ENCODE measurements at regions not wholly inside any gene's neighbourhood (a gene's known extent, or its start where the extent isn't known, plus 50 kb on each side); places are given as distances from the start of the nearest gene placed in this dataset.

- TF ChIP-seq FOSL1 (IDR thresholded peaks at IDR 0.05; ENCODE audit: low read depth), result no peak
- TF ChIP-seq ZFX (IDR thresholded peaks at IDR 0.05), result no peak
- TF ChIP-seq EZH2phosphoT487 (IDR thresholded peaks at IDR 0.05; ENCODE audit: borderline replicate concordance), result no peak
- TF ChIP-seq ZNF274 (IDR thresholded peaks at IDR 0.05; ENCODE audit: low read depth, low read length), result no peak
- TF ChIP-seq POLR2AphosphoS5 (IDR thresholded peaks at IDR 0.05; ENCODE audit: low read depth, low read length), result no peak
- no peak for TF ChIP-seq YY1 (IDR thresholded peaks at IDR 0.05; ENCODE audit: extremely low read depth, insufficient replicate concordance, low read depth, low read length)
- TF ChIP-seq RAD21 (IDR thresholded peaks at IDR 0.05; ENCODE audit: low read depth), result no peak
- TF ChIP-seq, protein P1, sequence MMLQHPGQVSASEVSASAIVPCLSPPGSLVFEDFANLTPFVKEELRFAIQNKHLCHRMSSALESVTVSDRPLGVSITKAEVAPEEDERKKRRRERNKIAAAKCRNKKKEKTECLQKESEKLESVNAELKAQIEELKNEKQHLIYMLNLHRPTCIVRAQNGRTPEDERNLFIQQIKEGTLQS (IDR thresholded peaks at IDR 0.05), result no peak
- DNase-seq (ENCODE audit: low read depth, low spot score), result no peak
- Histone ChIP-seq H3K9me2 (ENCODE audit: insufficient read depth) (no peaks in the 10 kb centered on the region), H3K27me3 (ENCODE audit: insufficient read depth, low read length) (no peaks in the 10 kb centered on the region), H2AFZ (ENCODE audit: low read depth, low read length, poor library complexity, severe bottlenecking) (no peak overlapping the region), H3K36me3 (ENCODE audit: control insufficient read depth in 1 of 2, insufficient read depth in 2 of 2, low read length in 2 of 2) (no peaks in the 10 kb centered on the region), H3K4me3 (replicated peaks in 1 of 2; ENCODE audit: low read depth in 1 of 2, low read length in 2 of 2) (no peak overlapping the region), H3K9ac (ENCODE audit: low read length) (no peak overlapping the region), H3K27ac (ENCODE audit: low read depth, low read length) (no peak overlapping the region), H4K20me1 (ENCODE audit: insufficient read depth) (no peaks in the 10 kb centered on the region), H3K4me2 (ENCODE audit: low read length) (no peak overlapping the region), H3K9me3 (ENCODE audit: control insufficient read depth in 1 of 2, insufficient read depth in 1 of 2, low read depth in 1 of 2, low read length in 2 of 2) (no peaks in the 10 kb centered on the region), H3K79me2 (ENCODE audit: insufficient read depth, low read length) (no peaks in the 10 kb centered on the region), H3K4me1 (ENCODE audit: control insufficient read depth in 1 of 2, insufficient read depth in 2 of 2, low read length in 2 of 2) (no peaks in the 10 kb centered on the region)
- ATAC-seq, result no peak
- intact Hi-C loops (cut with micrococcal nuclease), result no loop called here
- ChIA-PET CTCF (no interaction called here), POLR2A (no interaction called here), RAD21 (ENCODE audit: low non-redundant PET in 1 of 2, low total read pairs in 2 of 2, uncharacterized antibody in 2 of 2, unreplicated experiment in 2 of 2) (no interaction called here)
- no TSS peak for BruUV-seq (replicated peaks)
Observed at GRCh38 chr5:104606258-104606829, 1043.8 kb upstream of the NUDT12 start.

DNA sequence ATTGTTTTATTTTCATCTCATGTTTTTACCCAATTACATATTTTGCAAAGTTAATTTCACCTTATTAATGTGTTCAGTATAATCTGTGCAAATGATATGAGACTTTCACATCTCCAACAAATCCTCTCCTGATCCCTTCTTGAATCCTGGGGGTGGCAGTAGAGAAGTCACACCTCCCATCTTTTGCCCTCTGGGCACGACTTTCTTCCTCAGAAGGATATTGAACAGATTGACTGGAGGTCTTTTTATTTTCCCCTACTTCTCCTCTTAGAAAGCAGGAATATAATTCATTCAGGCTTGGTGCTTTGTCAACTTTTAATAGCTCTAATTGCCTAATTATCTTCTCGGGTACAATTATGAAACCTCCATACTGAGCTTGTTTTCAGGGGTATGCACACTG lies 1037.1 kb upstream of the NUDT12 start:
- ATAC-seq (no peak), DNase-seq (ENCODE audit: low read depth, low spot score) (no peak)
- Histone ChIP-seq H3K9ac (ENCODE audit: low read length) (no peak overlapping the region), H4K20me1 (ENCODE audit: insufficient read depth) (no peaks in the 10 kb centered on the region), H3K4me2 (ENCODE audit: low read length) (no peak overlapping the region), H3K4me3 (replicated peaks in 1 of 2; ENCODE audit: low read depth in 1 of 2, low read length in 2 of 2) (no peak overlapping the region), H3K9me2 (ENCODE audit: insufficient read depth) (no peaks in the 10 kb centered on the region), H3K4me1 (ENCODE audit: control insufficient read depth in 1 of 2, insufficient read depth in 2 of 2, low read length in 2 of 2) (no peaks in the 10 kb centered on the region), H3K9me3 (ENCODE audit: control insufficient read depth in 1 of 2, insufficient read depth in 1 of 2, low read depth in 1 of 2, low read length in 2 of 2) (peaks cover 0 to 12% of the 10 kb centered on the region in 2 experiments; a peak in 1 of 4 replicates), H3K79me2 (ENCODE audit: insufficient read depth, low read length) (no peaks in the 10 kb centered on the region), H3K27ac (ENCODE audit: low read depth, low read length) (no peak overlapping the region), H3K36me3 (ENCODE audit: control insufficient read depth in 1 of 2, insufficient read depth in 2 of 2, low read length in 2 of 2) (no peaks in the 10 kb centered on the region), H2AFZ (ENCODE audit: low read depth, low read length, poor library complexity, severe bottlenecking) (no peak overlapping the region), H3K27me3 (ENCODE audit: insufficient read depth, low read length) (no peaks in the 10 kb centered on the region)
- ChIA-PET CTCF (no interaction called here), RAD21 (ENCODE audit: low non-redundant PET in 1 of 2, low total read pairs in 2 of 2, uncharacterized antibody in 2 of 2, unreplicated experiment in 2 of 2) (no interaction called here), POLR2A (no interaction called here)
- no TSS peak for BruUV-seq (replicated peaks)
- intact Hi-C loops (cut with micrococcal nuclease), result no loop called here
- no peak for TF ChIP-seq EZH2 (IDR thresholded peaks at IDR 0.05)
- no peak for TF ChIP-seq CEBPB (IDR thresholded peaks at IDR 0.05; ENCODE audit: low read depth)
- no peak for TF ChIP-seq CBX3 (IDR thresholded peaks at IDR 0.05; ENCODE audit: low read depth)
- no peak for TF ChIP-seq SRF (IDR thresholded peaks at IDR 0.05; ENCODE audit: low read depth)
- no peak for TF ChIP-seq ZFX (IDR thresholded peaks at IDR 0.05)
- TF ChIP-seq MAX (IDR thresholded peaks at IDR 0.05), result no peak
- TF ChIP-seq EZH2phosphoT487 (IDR thresholded peaks at IDR 0.05; ENCODE audit: borderline replicate concordance), result no peak
- TF ChIP-seq FOSL1 (IDR thresholded peaks at IDR 0.05; ENCODE audit: low read depth), result no peak

All from HCT116 (cell line).